NCI-H2107 (cell line): ENCODE measurements at regions not wholly inside any gene's neighbourhood (a gene's known extent, or its start where the extent isn't known, plus 50 kb on each side); places are given as distances from the start of the nearest gene placed in this dataset.
"Not testable (repeated sequence)": the region's sequence is repeated elsewhere in the genome, so short reads cannot be mapped to it uniquely, and the experiment has no call there.

Source experiments
- DNase-seq: peaks from one replicate; lab custom pipeline; 2025; lab: John Stamatoyannopoulos, UW

GRCh38 chr2:83378921-83379320 is 1080.2 kb downstream of the SUCLG1 start:
- no peak for DNase-seq

- DNase-seq, result no peak
Observed at GRCh38 chr2:83376731-83377130, 1082.3 kb downstream of the SUCLG1 start.

- DNase-seq, result no peak
Observed at GRCh38 chr2:83370419-83370762, 1088.7 kb downstream of the SUCLG1 start.

GRCh38 chr2:83369601-83370418 is 1089.3 kb downstream of the SUCLG1 start:
- DNase-seq, result no peak

- no peak for DNase-seq
Observed at GRCh38 chr2:83368916-83369315, 1090.2 kb downstream of the SUCLG1 start.

- no peak for DNase-seq
Observed at GRCh38 chr2:83368461-83368860, 1090.6 kb downstream of the SUCLG1 start.

- DNase-seq, result no peak
Observed at GRCh38 chr2:83365476-83365875, 1093.6 kb downstream of the SUCLG1 start.

GRCh38 chr2:83364264-83364663 is 1094.8 kb downstream of the SUCLG1 start:
- DNase-seq, result no peak

GRCh38 chr2:83363138-83363537 is 1095.9 kb downstream of the SUCLG1 start:
- not testable (repeated sequence) for DNase-seq

GRCh38 chr2:83359336-83359735 is 1099.7 kb downstream of the SUCLG1 start:
- no peak for DNase-seq

- DNase-seq, result no peak
Observed at GRCh38 chr2:83342860-83343329, 1116.2 kb downstream of the SUCLG1 start.

GRCh38 chr2:83340424-83340823 is 1118.7 kb downstream of the SUCLG1 start:
- DNase-seq, result no peak

- DNase-seq, result not testable (repeated sequence)
Observed at GRCh38 chr2:83339942-83340341, 1119.1 kb downstream of the SUCLG1 start.

- DNase-seq, result no peak
Observed at GRCh38 chr2:83331810-83332209, 1127.3 kb downstream of the SUCLG1 start.

- no peak for DNase-seq
Observed at GRCh38 chr2:83323038-83323437, 1136.0 kb downstream of the SUCLG1 start.

- DNase-seq, result no peak
Observed at GRCh38 chr2:83320053-83320452, 1139.0 kb downstream of the SUCLG1 start.

- DNase-seq, result no peak
Observed at GRCh38 chr2:83305758-83306378, 1153.2 kb downstream of the SUCLG1 start.

- DNase-seq, result no peak
Observed at GRCh38 chr2:83291083-83291482, 1168.0 kb downstream of the SUCLG1 start.

- DNase-seq, result no peak
Observed at GRCh38 chr2:83282841-83283240, 1176.2 kb downstream of the SUCLG1 start.

- no peak for DNase-seq
Observed at GRCh38 chr2:83282043-83282795, 1176.9 kb downstream of the SUCLG1 start.

- DNase-seq, result no peak
Observed at GRCh38 chr2:83280391-83280790, 1178.7 kb downstream of the SUCLG1 start.

- no peak for DNase-seq
Observed at GRCh38 chr2:83273322-83273721, 1185.8 kb downstream of the SUCLG1 start.
